Psoas muscle (tissue), 7 donors: ENCODE measurements at regions not wholly inside any gene's neighbourhood (a gene's known extent, or its start where the extent isn't known, plus 50 kb on each side); places are given as distances from the start of the nearest gene placed in this dataset.

Experiments
- ATAC-seq, 4 donors: fragments of 200-7000 bp; cut with Tn5 transposase; one replicate each; pipeline ENCODE4 v1.9.1; 2020; ENCODE audit warnings: moderate library complexity in 3 of 4, mild to moderate bottlenecking in 2 of 4
- DNase-seq, 2 donors: peaks; one replicate each; pipeline ENCODE4 v3.0.0-alpha.2; 2020
- H3K27ac ChIP-seq: fragments of 200-600 bp; one replicate; pipeline ENCODE4 v1.8.0; 2022
- H3K27me3 ChIP-seq, 3 donors: fragments of 200-600 bp in 1 of 3; one replicate each; pipeline versions ENCODE4 v1.6.1 to v1.8.0; 2013 to 2022; ENCODE audit warnings: low read length in 2 of 3, mild to moderate bottlenecking in 2 of 3, moderate library complexity in 1 of 3; ENCODE audit not compliant: insufficient read depth in 3 of 3
- H3K36me3 ChIP-seq, 2 donors: fragments of 200-600 bp in 1 of 2; one replicate each; pipeline versions ENCODE4 v1.6.1 to v1.8.0; 2013 to 2022; ENCODE audit warnings: low read depth in 1 of 2, mild to moderate bottlenecking in 1 of 2, moderate library complexity in 1 of 2; ENCODE audit not compliant: insufficient read depth in 1 of 2
- H3K4me1 ChIP-seq: fragments of 200-600 bp; one replicate; pipeline ENCODE4 v1.8.0; 2022
- H3K4me3 ChIP-seq: fragments of 200-600 bp; one replicate; pipeline ENCODE4 v1.8.0; 2022; ENCODE audit warnings: mild to moderate bottlenecking
- H3K9me3 ChIP-seq: fragments of 200-600 bp; one replicate; pipeline ENCODE4 v1.8.0; 2022
- WGBS, 3 donors: extraction: QIAGEN DNeasy Blood & Tissue Kit; methylation state at CpG; one replicate each; pipeline versions ENCODE4 v1.1.6 to v1.1.7; 2013; 5-methylcytosine and 5-hydroxymethylcytosine counted together
- intact Hi-C, 2 donors: fragments of 100-400 bp; cut with DNase I; formaldehyde crosslinking; loops; one replicate each; pipeline versions ENCODE4 v1.11.0 to v1.14.2; 2022
- TF ChIP-seq, protein P1 (sequence below): fragments of 200-600 bp; IDR thresholded peaks from one replicate; pipeline ENCODE4 v1.8.0; 2022; ENCODE audit warnings: antibody characterized with exemption
- donor health status: healthy with polysubstance abuse.
- donor health status: DM: no; HTN: no; CAD: no; lungs with moderate emphysema.
- donor health status: Bipolar disorder and iron deficiency.
- donor health status: healthy.
- donor health status: DM: yes; HTN: yes; CAD: no.
- donor health status: DM: no; HTN: no; CAD: no.
- donor health status: DM: yes; HTN: yes; CAD: no.

DNA sequence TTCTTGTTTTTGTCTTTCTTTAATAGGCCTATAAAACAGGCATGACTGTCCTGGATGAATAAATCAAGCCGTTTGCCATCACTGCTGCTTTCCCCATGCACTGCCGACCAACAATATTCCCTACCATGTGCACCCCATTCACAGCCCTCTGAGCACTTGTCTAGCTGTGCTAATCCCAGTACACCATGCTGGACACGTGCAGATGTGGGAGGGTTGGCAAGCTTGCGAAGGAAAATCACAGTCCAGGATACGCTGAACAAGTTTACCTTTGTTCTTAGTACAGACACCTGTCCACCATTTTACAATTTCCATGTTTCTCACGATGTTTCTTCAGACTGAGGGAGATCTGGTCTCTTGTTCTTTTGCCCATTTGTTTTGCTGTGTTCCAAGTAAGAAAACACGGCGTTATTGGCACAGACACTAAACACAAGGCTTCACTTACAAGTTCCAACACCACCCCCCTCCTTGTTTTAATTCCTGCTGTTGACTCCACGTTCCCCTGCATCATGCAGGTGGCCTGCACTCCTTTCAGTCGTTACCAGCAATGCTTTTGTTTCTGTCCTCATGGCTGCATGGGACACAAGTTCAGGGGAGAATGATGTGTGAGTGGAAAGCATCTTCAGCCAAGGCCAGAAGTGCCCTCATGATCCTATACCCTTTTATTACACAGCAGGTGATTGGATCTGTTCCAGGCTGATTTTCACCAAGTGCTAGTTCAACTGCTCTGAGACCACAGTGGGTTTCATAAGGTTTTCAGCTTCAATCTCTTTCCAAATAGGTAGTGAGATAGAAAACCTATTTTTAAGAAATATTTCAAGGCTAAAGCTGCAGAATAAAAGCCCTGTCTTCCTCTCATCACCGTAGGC is 608.9 kb downstream of the IRX1 start:
- no peaks in the 10 kb centered on the region for H3K27me3 ChIP-seq
- no peaks in the 10 kb centered on the region for H3K36me3 ChIP-seq
- TF ChIP-seq, protein P1, sequence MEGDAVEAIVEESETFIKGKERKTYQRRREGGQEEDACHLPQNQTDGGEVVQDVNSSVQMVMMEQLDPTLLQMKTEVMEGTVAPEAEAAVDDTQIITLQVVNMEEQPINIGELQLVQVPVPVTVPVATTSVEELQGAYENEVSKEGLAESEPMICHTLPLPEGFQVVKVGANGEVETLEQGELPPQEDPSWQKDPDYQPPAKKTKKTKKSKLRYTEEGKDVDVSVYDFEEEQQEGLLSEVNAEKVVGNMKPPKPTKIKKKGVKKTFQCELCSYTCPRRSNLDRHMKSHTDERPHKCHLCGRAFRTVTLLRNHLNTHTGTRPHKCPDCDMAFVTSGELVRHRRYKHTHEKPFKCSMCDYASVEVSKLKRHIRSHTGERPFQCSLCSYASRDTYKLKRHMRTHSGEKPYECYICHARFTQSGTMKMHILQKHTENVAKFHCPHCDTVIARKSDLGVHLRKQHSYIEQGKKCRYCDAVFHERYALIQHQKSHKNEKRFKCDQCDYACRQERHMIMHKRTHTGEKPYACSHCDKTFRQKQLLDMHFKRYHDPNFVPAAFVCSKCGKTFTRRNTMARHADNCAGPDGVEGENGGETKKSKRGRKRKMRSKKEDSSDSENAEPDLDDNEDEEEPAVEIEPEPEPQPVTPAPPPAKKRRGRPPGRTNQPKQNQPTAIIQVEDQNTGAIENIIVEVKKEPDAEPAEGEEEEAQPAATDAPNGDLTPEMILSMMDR: no peak
- H3K4me1 ChIP-seq: no peaks in the 10 kb centered on the region
- intact Hi-C loops: no loop called here
- H3K4me3 ChIP-seq: no peak overlapping the region
- ATAC-seq (no peak), DNase-seq (no peak)
- no peaks in the 10 kb centered on the region for H3K9me3 ChIP-seq
- WGBS, 3 donors: 22 to 31% (median 23%) methylated on average over 11 of the region's 11 CpGs
- no peak overlapping the region for H3K27ac ChIP-seq

DNA sequence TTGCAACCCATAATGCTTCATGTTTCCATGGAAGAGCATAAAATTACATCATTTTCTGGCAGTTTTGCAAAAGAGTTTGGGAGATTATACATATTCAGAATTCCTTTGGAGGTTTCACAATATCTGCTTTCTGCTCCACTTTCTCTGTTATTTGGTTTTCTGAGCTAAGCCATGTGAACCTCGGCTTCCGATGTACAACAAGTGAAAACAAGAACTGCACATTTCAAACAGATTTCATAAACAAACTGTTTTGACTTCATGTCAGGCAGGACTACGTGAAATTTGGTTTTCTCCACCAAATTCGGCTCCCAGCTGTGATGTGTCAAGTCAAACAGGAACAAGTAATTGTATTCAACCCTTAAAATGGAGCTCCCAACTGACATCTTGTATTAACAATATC is 609.8 kb downstream of the IRX1 start:
- no peak overlapping the region for H3K27ac ChIP-seq
- WGBS, 3 donors: 18 to 35% (median 21%) methylated on average over 4 of the region's 4 CpGs

DNA sequence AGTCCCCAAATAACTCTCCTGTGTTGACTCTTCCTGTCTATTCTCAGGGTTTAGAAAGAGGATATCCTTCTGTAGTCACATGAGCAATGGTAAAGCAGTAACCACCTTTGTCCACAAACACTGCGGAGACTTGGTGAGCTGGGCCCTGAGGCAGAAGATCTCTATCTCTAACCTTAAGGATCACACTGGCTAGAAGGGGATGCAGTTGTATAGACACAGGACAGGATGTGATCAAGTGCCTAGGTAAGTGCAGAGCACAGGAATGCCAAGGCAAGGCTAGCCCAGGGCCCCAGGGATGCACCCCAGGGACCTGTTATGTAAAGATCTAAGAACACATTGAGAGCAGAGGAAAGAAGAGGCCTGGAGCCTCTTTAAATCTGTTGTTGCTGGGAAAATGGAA is 610.5 kb downstream of the IRX1 start:
- H3K4me1 ChIP-seq: no peaks in the 10 kb centered on the region
- DNase-seq: no peak
- H3K27ac ChIP-seq: no peak overlapping the region
- TF ChIP-seq, protein P1: no peak
- intact Hi-C loops: no loop called here
- WGBS, 3 donors: 73 to 96% (median 94%) methylated on average over 1 of the region's 1 CpG
- H3K9me3 ChIP-seq: no peaks in the 10 kb centered on the region
- no peak for ATAC-seq
- no peaks in the 10 kb centered on the region for H3K36me3 ChIP-seq
- H3K4me3 ChIP-seq: no peak overlapping the region
- H3K27me3 ChIP-seq: no peaks in the 10 kb centered on the region

More for the DNA sequence above, 609.8 kb downstream of the IRX1 start:
- Histone ChIP-seq H3K4me1 (no peaks in the 10 kb centered on the region), H3K4me3 (no peak overlapping the region), H3K9me3 (no peaks in the 10 kb centered on the region), H3K36me3 (no peaks in the 10 kb centered on the region), H3K27me3 (no peaks in the 10 kb centered on the region)
- intact Hi-C loops: no loop called here
- no peak for ATAC-seq
- TF ChIP-seq, protein P1: no peak
- DNase-seq: no peak

- H3K27me3 ChIP-seq: no peaks in the 10 kb centered on the region
Observed at GRCh38 chr5:4207486-4207885, 611.9 kb downstream of the IRX1 start.

More at GRCh38 chr5:4207486-4207885, 611.9 kb downstream of the IRX1 start:
- Histone ChIP-seq H3K4me1 (no peaks in the 10 kb centered on the region), H3K27ac (no peak overlapping the region), H3K4me3 (no peak overlapping the region), H3K9me3 (no peaks in the 10 kb centered on the region), H3K36me3 (no peaks in the 10 kb centered on the region)
- intact Hi-C loops: no loop called here
- WGBS, 3 donors: 90 to 93% (median 91%) methylated on average over 20 of the region's 20 CpGs
- no peak for ATAC-seq
- TF ChIP-seq, protein P1: no peak
- no peak for DNase-seq
